ENCODE measurements at regions not wholly inside any gene's neighbourhood (a gene's known extent, or its start where the extent isn't known, plus 50 kb on each side); places are given as distances from the start of the nearest gene placed in this dataset.

GRCh38 chr2:76194031-76194775, 483.5 kb upstream of the GCFC2 start:
- Histone ChIP-seq H3F3A (ENCODE audit: insufficient read depth) (no peaks in the 10 kb centered on the region), H3K36me3 (ENCODE audit: low read length) (no peaks in the 10 kb centered on the region), H3K79me2 (ENCODE audit: insufficient read depth, low read length) (no peaks in the 10 kb centered on the region), H3K4me3 (ENCODE audit: insufficient read depth, low read length, poor library complexity, severe bottlenecking) (no peak overlapping the region), H3K9me2 (replicated peaks; ENCODE audit: insufficient read depth, low read length) (no peaks in the 10 kb centered on the region), H3K9ac (ENCODE audit: low read length) (no peak overlapping the region), H3K9me3 (ENCODE audit: insufficient read depth, low read length) (no peaks in the 10 kb centered on the region), H3K27ac (ENCODE audit: low read depth, low read length) (no peak overlapping the region), H3K4me2 (ENCODE audit: low read depth, low read length, poor library complexity, severe bottlenecking) (no peak overlapping the region), H2AFZ (ENCODE audit: low read depth, low read length, severe bottlenecking) (no peak overlapping the region), H3K27me3 (ENCODE audit: low read length) (no peaks in the 10 kb centered on the region), H4K20me1 (ENCODE audit: low read depth, low read length) (no peaks in the 10 kb centered on the region)
- no peak for TF ChIP-seq CTCF (IDR thresholded peaks at IDR 0.05; ENCODE audit: insufficient read depth, low read length, poor library complexity, severe bottlenecking)

GRCh38 chr2:76193089-76193488, 482.4 kb upstream of the GCFC2 start:
- no peak overlapping the region for H3K4me3 ChIP-seq (ENCODE audit: insufficient read depth, low read length, poor library complexity, severe bottlenecking)

GRCh38 chr2:76188334-76189008, 477.8 kb upstream of the GCFC2 start:
- Histone ChIP-seq H3K9me2 (replicated peaks; ENCODE audit: insufficient read depth, low read length) (0 out of 2 replicates have a peak, but pooled peaks cover 3% of the 10 kb centered on the region), H3K27ac (ENCODE audit: low read depth, low read length) (no peak overlapping the region), H3K9me3 (ENCODE audit: insufficient read depth, low read length) (no peaks in the 10 kb centered on the region), H3K4me2 (ENCODE audit: low read depth, low read length, poor library complexity, severe bottlenecking) (no peak overlapping the region), H3K79me2 (ENCODE audit: insufficient read depth, low read length) (no peaks in the 10 kb centered on the region), H3K9ac (ENCODE audit: low read length) (no peak overlapping the region), H3F3A (ENCODE audit: insufficient read depth) (no peaks in the 10 kb centered on the region), H2AFZ (ENCODE audit: low read depth, low read length, severe bottlenecking) (no peak overlapping the region), H3K36me3 (ENCODE audit: low read length) (no peaks in the 10 kb centered on the region), H3K27me3 (ENCODE audit: low read length) (no peaks in the 10 kb centered on the region), H3K4me3 (ENCODE audit: insufficient read depth, low read length, poor library complexity, severe bottlenecking) (no peak overlapping the region), H4K20me1 (ENCODE audit: low read depth, low read length) (no peaks in the 10 kb centered on the region)
- no peak for TF ChIP-seq EZH2phosphoT487 (conservative IDR thresholded peaks at IDR 0.05; ENCODE audit: low read length)
- no peak for TF ChIP-seq CTCF (IDR thresholded peaks at IDR 0.05; ENCODE audit: insufficient read depth, low read length, poor library complexity, severe bottlenecking)

More at GRCh38 chr2:76193089-76193488, 482.4 kb upstream of the GCFC2 start:
- Histone ChIP-seq H3K9me2 (replicated peaks; ENCODE audit: insufficient read depth, low read length) (no peaks in the 10 kb centered on the region), H3K27me3 (ENCODE audit: low read length) (no peaks in the 10 kb centered on the region), H3K36me3 (ENCODE audit: low read length) (no peaks in the 10 kb centered on the region), H3F3A (ENCODE audit: insufficient read depth) (no peaks in the 10 kb centered on the region), H4K20me1 (ENCODE audit: low read depth, low read length) (no peaks in the 10 kb centered on the region), H3K9me3 (ENCODE audit: insufficient read depth, low read length) (no peaks in the 10 kb centered on the region), H3K4me2 (ENCODE audit: low read depth, low read length, poor library complexity, severe bottlenecking) (no peak overlapping the region), H3K79me2 (ENCODE audit: insufficient read depth, low read length) (no peaks in the 10 kb centered on the region), H3K9ac (ENCODE audit: low read length) (no peak overlapping the region), H3K27ac (ENCODE audit: low read depth, low read length) (no peak overlapping the region), H2AFZ (ENCODE audit: low read depth, low read length, severe bottlenecking) (no peak overlapping the region)
- TF ChIP-seq CTCF (IDR thresholded peaks at IDR 0.05; ENCODE audit: insufficient read depth, low read length, poor library complexity, severe bottlenecking) (no peak), EZH2phosphoT487 (conservative IDR thresholded peaks at IDR 0.05; ENCODE audit: low read length) (no peak)
